H9 (cell line): ENCODE measurements at regions not wholly inside any gene's neighbourhood (a gene's known extent, or its start where the extent isn't known, plus 50 kb on each side); places are given as distances from the start of the nearest gene placed in this dataset.

Source experiments
- DNase-seq: peaks from one replicate; pipeline ENCODE4 v3.0.0-alpha.2; 2017
- H2AFZ ChIP-seq: one replicate; pipeline ENCODE4 v1.6.1; 2013; ENCODE audit warnings: mild to moderate bottlenecking, low read length, control low read depth, moderate library complexity
- H2AK5ac ChIP-seq: 2 replicates; pipeline ENCODE4 v1.6.1; 2013; ENCODE audit warnings: low read length, control low read depth, mixed read lengths; ENCODE audit not compliant: insufficient read length
- H2BK120ac ChIP-seq: one replicate; pipeline ENCODE4 v1.6.1; 2013; ENCODE audit warnings: low read depth, mild to moderate bottlenecking, low read length, control low read depth, inconsistent platforms; ENCODE audit not compliant: poor library complexity, severe bottlenecking
- H2BK12ac ChIP-seq: 2 replicates; pipeline ENCODE4 v1.6.1; 2013; ENCODE audit warnings: low read length, control low read depth, mixed read lengths, low read depth; ENCODE audit not compliant: insufficient read length
- H2BK15ac ChIP-seq: 2 replicates; pipeline ENCODE4 v1.6.1; 2013; ENCODE audit warnings: low read depth, low read length, control low read depth
- H2BK20ac ChIP-seq: one replicate; pipeline ENCODE4 v1.6.1; 2013; ENCODE audit warnings: low read depth, mild to moderate bottlenecking, low read length, control low read depth, inconsistent platforms; ENCODE audit not compliant: poor library complexity, severe bottlenecking
- H2BK5ac ChIP-seq: 2 replicates; pipeline ENCODE4 v1.6.1; 2013; ENCODE audit warnings: low read length, control low read depth, mixed read lengths; ENCODE audit not compliant: insufficient read length
- H3K14ac ChIP-seq: 2 replicates; pipeline ENCODE4 v1.6.1; 2013; ENCODE audit warnings: low read length, control low read depth; ENCODE audit not compliant: insufficient read depth
- H3K18ac ChIP-seq: 2 replicates; pipeline ENCODE4 v1.6.1; 2013; ENCODE audit warnings: low read depth, mild to moderate bottlenecking, mixed read lengths, low read length, control low read depth; ENCODE audit not compliant: insufficient read length
- H3K23ac ChIP-seq: 2 replicates; pipeline ENCODE4 v1.6.1; 2013; ENCODE audit warnings: low read length, control low read depth, mixed read lengths, low read depth; ENCODE audit not compliant: insufficient read length
- H3K23me2 ChIP-seq: 2 replicates; pipeline ENCODE4 v1.6.1; 2013; ENCODE audit warnings: low read depth, mild to moderate bottlenecking, mixed read lengths, low read length, control low read depth; ENCODE audit not compliant: insufficient read length, poor library complexity, severe bottlenecking
- H3K27ac ChIP-seq: 2 replicates; pipeline ENCODE4 v1.5.1; 2013; ENCODE audit warnings: low read length, control low read depth, mixed read lengths, low read depth; ENCODE audit not compliant: insufficient read length
- H3K27me3 ChIP-seq: 2 replicates; pipeline ENCODE4 v1.6.1; 2013; ENCODE audit warnings: low read length, control low read depth, inconsistent platforms; ENCODE audit not compliant: insufficient read depth
- H3K4ac ChIP-seq: 2 replicates; pipeline ENCODE4 v1.6.1; 2013; ENCODE audit warnings: low read depth, mild to moderate bottlenecking, control low read depth, inconsistent platforms, low read length, moderate library complexity
- H3K4me1 ChIP-seq: 2 replicates; pipeline ENCODE4 v1.6.1; 2013; ENCODE audit warnings: low read length, control low read depth, inconsistent platforms; ENCODE audit not compliant: insufficient read depth
- H3K4me2 ChIP-seq: 2 replicates; pipeline ENCODE4 v1.6.1; 2013; ENCODE audit warnings: low read length, control low read depth, mixed read lengths; ENCODE audit not compliant: insufficient read length, insufficient read depth
- H3K56ac ChIP-seq: 2 replicates; pipeline ENCODE4 v1.6.1; 2013; ENCODE audit warnings: low read depth, mild to moderate bottlenecking, mixed read lengths, low read length, control low read depth; ENCODE audit not compliant: insufficient read length
- H3K79me1 ChIP-seq: 2 replicates; pipeline ENCODE4 v1.6.1; 2013; ENCODE audit warnings: low read depth, mild to moderate bottlenecking, moderate library complexity, low read length, control low read depth, inconsistent platforms; ENCODE audit not compliant: insufficient read depth, poor library complexity, severe bottlenecking
- H3K79me2 ChIP-seq: 2 replicates; pipeline ENCODE4 v1.6.1; 2013; ENCODE audit warnings: low read length, control low read depth, inconsistent platforms; ENCODE audit not compliant: insufficient read depth
- H3K9ac ChIP-seq: 2 replicates; pipeline ENCODE4 v1.6.1; 2013; ENCODE audit warnings: low read length, control low read depth, mixed read lengths; ENCODE audit not compliant: insufficient read length; ENCODE audit errors: extremely low read depth
- H3K9me3 ChIP-seq: one replicate; pipeline ENCODE4 v1.6.1; 2013; ENCODE audit warnings: low read depth, low read length, inconsistent platforms; ENCODE audit not compliant: control insufficient read depth
- H3T11ph ChIP-seq: one replicate; pipeline ENCODE4 v1.6.1; 2013; ENCODE audit warnings: mild to moderate bottlenecking, low read length, control low read depth, inconsistent platforms
- H4K20me1 ChIP-seq: one replicate; pipeline ENCODE4 v1.6.1; 2013; ENCODE audit not compliant: control insufficient read depth, insufficient read length, insufficient read depth
- H4K5ac ChIP-seq: 2 replicates; pipeline ENCODE4 v1.6.1; 2013; ENCODE audit warnings: low read depth, mild to moderate bottlenecking, mixed read lengths, low read length, control low read depth; ENCODE audit not compliant: insufficient read length
- H4K8ac ChIP-seq: replicated peaks from 2 replicates; pipeline ENCODE4 v1.6.1; 2013; ENCODE audit warnings: low read length, control low read depth, mixed read lengths, low read depth; ENCODE audit not compliant: insufficient read length
- H4K91ac ChIP-seq: 2 replicates; pipeline ENCODE4 v1.6.1; 2013; ENCODE audit warnings: low read depth, mild to moderate bottlenecking, moderate library complexity, mixed read lengths, low read length, control low read depth; ENCODE audit not compliant: insufficient read length
- H3K27ac Mint-ChIP-seq, 3 experiments: 2 replicates in 2 of 3; 3 replicates in 1 of 3; pipeline ENCODE4 v1.8.0; 2020 to 2021; ENCODE audit warnings: mixed read lengths in 3 of 3, mild to moderate bottlenecking in 1 of 3, moderate library complexity in 1 of 3
- H3K27me3 Mint-ChIP-seq: 2 replicates; pipeline ENCODE4 v1.8.0; 2021; ENCODE audit warnings: low read depth, mild to moderate bottlenecking, moderate library complexity, mixed read lengths
- H3K36me3 Mint-ChIP-seq, 3 experiments: 2 replicates in 2 of 3; 3 replicates in 1 of 3; pipeline ENCODE4 v1.8.0; 2020 to 2021; ENCODE audit warnings: low read depth in 3 of 3, mixed read lengths in 3 of 3; ENCODE audit not compliant: insufficient read depth in 1 of 3
- H3K4me1 Mint-ChIP-seq, 2 experiments: 2 replicates each; pipeline ENCODE4 v1.8.0; 2020; ENCODE audit warnings: mixed read lengths in 2 of 2
- H3K4me3 Mint-ChIP-seq, 2 experiments: 2 replicates in 1 of 2; 3 replicates in 1 of 2; pipeline ENCODE4 v1.8.0; 2020 to 2021; ENCODE audit warnings: mild to moderate bottlenecking in 2 of 2, mixed read lengths in 2 of 2, moderate library complexity in 1 of 2
- H3K9me3 Mint-ChIP-seq, 2 experiments: 2 replicates in 1 of 2; 3 replicates in 1 of 2; pipeline ENCODE4 v1.8.0; 2020; ENCODE audit warnings: mild to moderate bottlenecking in 2 of 2, mixed read lengths in 2 of 2, moderate library complexity in 1 of 2
- WGBS: extraction: QIAGEN DNeasy Blood & Tissue Kit; methylation state at CpG from one replicate; pipeline ENCODE4 v1.1.7; 2013; ENCODE audit warnings: missing lambda C conversion rate, low lambda C conversion rate, mixed read lengths; ENCODE audit not compliant: insufficient read length; ENCODE audit errors: extremely low coverage; 5-methylcytosine and 5-hydroxymethylcytosine counted together
- TF ChIP-seq, protein P1 (sequence below): fragments of 200-600 bp; sonication (generic); conservative IDR thresholded peaks from 3 replicates; pipeline ENCODE4 v1.8.0; 2021; ENCODE audit warnings: antibody characterized with exemption, mild to moderate bottlenecking

DNA sequence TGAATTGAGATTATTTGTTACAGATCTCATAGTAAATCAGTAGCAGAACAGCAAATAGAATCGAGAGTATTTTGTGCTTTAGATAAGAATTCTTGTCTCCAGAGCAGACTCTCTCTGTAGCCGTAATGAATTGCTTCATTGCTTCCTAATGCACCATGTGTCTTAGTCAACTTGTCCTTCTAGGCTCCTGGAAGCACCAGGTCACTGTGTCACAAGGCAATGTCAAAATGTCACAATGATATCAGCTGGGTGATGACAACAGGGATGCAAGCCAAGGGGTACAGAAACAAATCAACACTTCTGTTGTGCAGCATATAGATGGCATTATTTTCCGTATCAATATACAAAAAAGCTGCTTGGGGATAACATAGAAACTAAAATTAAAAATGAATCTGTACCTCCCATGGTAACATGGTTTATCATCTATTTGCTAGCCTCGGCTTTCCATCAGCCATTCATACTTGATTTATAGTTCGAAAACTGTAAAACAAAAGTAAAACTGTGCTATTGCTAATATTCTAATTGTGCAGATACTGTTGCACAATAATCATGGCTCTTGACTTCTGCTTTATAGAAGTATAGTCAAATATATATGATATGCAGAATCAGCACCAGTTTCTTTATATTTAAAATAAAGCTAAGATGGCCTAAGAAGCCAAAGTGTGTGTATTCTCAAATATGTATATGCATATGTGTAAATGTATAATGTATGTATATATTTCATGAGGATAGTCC lies 435.9 kb upstream of the TLE4 start:
- Histone ChIP-seq H2BK12ac (no peak overlapping the region), H3K9me3 (no peaks in the 10 kb centered on the region), H4K8ac (no peak overlapping the region), H3K4me2 (no peak overlapping the region), H3K27ac (no peak overlapping the region), H3K4me1 (peaks cover 2% of the 10 kb centered on the region; the same call in 1 of the 2 replicates), H3K23ac (no peak overlapping the region), H4K91ac (no peak overlapping the region), H2BK5ac (no peak overlapping the region), H4K20me1 (no peaks in the 10 kb centered on the region), H4K5ac (no peak overlapping the region), H3K23me2 (no peaks in the 10 kb centered on the region), H2BK15ac (no peak overlapping the region), H3K27me3 (no peaks in the 10 kb centered on the region), H3K9ac (no peak overlapping the region), H2AFZ (no peak overlapping the region), H3K4ac (no peak overlapping the region), H2BK120ac (no peak overlapping the region), H3K56ac (no peak overlapping the region), H3K14ac (no peak overlapping the region), H3K18ac (no peak overlapping the region), H3K79me1 (no peaks in the 10 kb centered on the region), H2BK20ac (no peak overlapping the region), H2AK5ac (no peak overlapping the region), H3K79me2 (no peaks in the 10 kb centered on the region), H3T11ph (no peak overlapping the region)
- no peaks in the 10 kb centered on the region; the same call in 1 of the 2 replicates for H3K27me3 Mint-ChIP-seq
- H3K27ac Mint-ChIP-seq = no peak overlapping the region
- H3K4me1 Mint-ChIP-seq = peaks cover 17 to 22% of the 10 kb centered on the region in 2 experiments
- no peak overlapping the region for H3K4me3 Mint-ChIP-seq
- no peak for DNase-seq
- WGBS = no CpG with 5 or more reads among the region's 5 CpGs
- H3K36me3 Mint-ChIP-seq = no peaks in the 10 kb centered on the region
- TF ChIP-seq, protein P1, sequence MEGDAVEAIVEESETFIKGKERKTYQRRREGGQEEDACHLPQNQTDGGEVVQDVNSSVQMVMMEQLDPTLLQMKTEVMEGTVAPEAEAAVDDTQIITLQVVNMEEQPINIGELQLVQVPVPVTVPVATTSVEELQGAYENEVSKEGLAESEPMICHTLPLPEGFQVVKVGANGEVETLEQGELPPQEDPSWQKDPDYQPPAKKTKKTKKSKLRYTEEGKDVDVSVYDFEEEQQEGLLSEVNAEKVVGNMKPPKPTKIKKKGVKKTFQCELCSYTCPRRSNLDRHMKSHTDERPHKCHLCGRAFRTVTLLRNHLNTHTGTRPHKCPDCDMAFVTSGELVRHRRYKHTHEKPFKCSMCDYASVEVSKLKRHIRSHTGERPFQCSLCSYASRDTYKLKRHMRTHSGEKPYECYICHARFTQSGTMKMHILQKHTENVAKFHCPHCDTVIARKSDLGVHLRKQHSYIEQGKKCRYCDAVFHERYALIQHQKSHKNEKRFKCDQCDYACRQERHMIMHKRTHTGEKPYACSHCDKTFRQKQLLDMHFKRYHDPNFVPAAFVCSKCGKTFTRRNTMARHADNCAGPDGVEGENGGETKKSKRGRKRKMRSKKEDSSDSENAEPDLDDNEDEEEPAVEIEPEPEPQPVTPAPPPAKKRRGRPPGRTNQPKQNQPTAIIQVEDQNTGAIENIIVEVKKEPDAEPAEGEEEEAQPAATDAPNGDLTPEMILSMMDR = no peak
- H3K9me3 Mint-ChIP-seq = no peaks in the 10 kb centered on the region
